Esophagus muscularis mucosa (tissue), 3 donors: ENCODE measurements at regions not wholly inside any gene's neighbourhood (a gene's known extent, or its start where the extent isn't known, plus 50 kb on each side); places are given as distances from the start of the nearest gene placed in this dataset.

Source experiments
- CTCF ChIP-seq, 3 experiments: fragments of 200-600 bp in 2 of 3; fragments of 450-650 bp in 1 of 3; sonication (generic) in 2 of 3; IDR thresholded peaks; one replicate each; pipeline ENCODE4 v1.5.1; 2017 to 2019; ENCODE audit warnings: antibody characterized with exemption in 3 of 3, mild to moderate bottlenecking in 2 of 3, moderate library complexity in 1 of 3
- POLR2AphosphoS5 ChIP-seq, 2 donors: sonication (generic); formaldehyde crosslinking; IDR thresholded peaks; one replicate each; pipeline ENCODE4 v1.6.1; 2017; ENCODE audit warnings: antibody characterized with exemption in 2 of 2

GRCh38 chr11:115775846-115776245 lies 271.6 kb upstream of the CADM1 start:
- TF ChIP-seq POLR2AphosphoS5 (IDR thresholded peaks at IDR 0.05) (no peak), CTCF (IDR thresholded peaks at IDR 0.05) (no peak)
